ENCODE measurements at regions not wholly inside any gene's neighbourhood (a gene's known extent, or its start where the extent isn't known, plus 50 kb on each side); places are given as distances from the start of the nearest gene placed in this dataset.
"Not testable (repeated sequence)": the region's sequence is repeated elsewhere in the genome, so short reads cannot be mapped to it uniquely, and the experiment has no call there.

DNA sequence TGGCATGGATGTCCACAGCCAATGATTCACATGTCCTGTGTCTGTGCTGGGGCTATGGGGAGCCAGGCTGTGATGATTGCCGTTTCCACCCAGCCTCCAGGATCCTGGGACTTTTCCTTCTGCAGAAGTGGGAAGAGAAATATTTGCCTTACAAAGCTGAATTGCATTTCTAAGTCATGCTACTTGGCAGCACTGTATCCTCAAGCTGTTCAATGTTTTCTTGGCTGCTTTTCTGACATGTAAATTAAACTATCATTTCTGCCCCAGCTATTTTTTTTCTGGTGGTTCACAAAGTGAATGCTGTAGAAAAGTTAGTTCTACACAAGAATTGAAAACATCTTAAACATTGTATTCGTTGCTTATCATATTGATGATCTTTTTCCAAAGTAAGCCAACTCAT is 51.9 kb upstream of the TCERG1L start:
- H3K4me3 ChIP-seq (ENCODE audit: low read depth, low read length): no peak overlapping the region
- no peaks in the 10 kb centered on the region for H3K27me3 ChIP-seq (ENCODE audit: control insufficient read depth, insufficient read depth, low read length)
- DNase-seq (ENCODE audit: low read depth): no peak
- TF ChIP-seq, protein P1, sequence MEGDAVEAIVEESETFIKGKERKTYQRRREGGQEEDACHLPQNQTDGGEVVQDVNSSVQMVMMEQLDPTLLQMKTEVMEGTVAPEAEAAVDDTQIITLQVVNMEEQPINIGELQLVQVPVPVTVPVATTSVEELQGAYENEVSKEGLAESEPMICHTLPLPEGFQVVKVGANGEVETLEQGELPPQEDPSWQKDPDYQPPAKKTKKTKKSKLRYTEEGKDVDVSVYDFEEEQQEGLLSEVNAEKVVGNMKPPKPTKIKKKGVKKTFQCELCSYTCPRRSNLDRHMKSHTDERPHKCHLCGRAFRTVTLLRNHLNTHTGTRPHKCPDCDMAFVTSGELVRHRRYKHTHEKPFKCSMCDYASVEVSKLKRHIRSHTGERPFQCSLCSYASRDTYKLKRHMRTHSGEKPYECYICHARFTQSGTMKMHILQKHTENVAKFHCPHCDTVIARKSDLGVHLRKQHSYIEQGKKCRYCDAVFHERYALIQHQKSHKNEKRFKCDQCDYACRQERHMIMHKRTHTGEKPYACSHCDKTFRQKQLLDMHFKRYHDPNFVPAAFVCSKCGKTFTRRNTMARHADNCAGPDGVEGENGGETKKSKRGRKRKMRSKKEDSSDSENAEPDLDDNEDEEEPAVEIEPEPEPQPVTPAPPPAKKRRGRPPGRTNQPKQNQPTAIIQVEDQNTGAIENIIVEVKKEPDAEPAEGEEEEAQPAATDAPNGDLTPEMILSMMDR (IDR thresholded peaks at IDR 0.05; ENCODE audit: insufficient read depth, low read length, severe bottlenecking): no peak
- no peaks in the 10 kb centered on the region for H3K36me3 ChIP-seq (ENCODE audit: control insufficient read depth, insufficient read depth, low read length)
- FAIRE-seq: no peak

DNA sequence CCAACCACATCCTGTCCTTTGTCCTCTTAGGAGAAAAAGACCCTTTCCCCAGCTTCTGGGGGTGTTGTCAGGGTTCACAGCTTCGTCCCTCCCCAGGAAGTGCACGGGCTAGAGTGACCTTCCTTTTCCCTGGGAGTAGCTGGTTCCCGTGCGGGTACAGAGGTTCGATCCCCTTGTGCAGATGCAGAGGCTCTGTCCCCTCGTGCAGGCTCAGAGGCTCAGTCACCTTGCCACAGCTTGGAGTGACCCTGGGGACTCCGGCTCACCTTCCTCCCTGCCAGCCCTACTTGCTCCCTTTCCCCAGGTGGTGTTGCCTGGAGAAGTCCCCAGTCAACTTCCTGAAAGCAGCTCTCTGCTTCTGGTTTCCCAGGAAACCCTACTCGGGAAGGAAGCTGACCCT is 60.0 kb upstream of the TCERG1L start:
- TF ChIP-seq, protein P1 (IDR thresholded peaks at IDR 0.05; ENCODE audit: insufficient read depth, low read length, severe bottlenecking): no peak
- Histone ChIP-seq H3K4me3 (ENCODE audit: low read depth, low read length) (no peak overlapping the region), H3K27me3 (ENCODE audit: control insufficient read depth, insufficient read depth, low read length) (no peaks in the 10 kb centered on the region), H3K36me3 (ENCODE audit: control insufficient read depth, insufficient read depth, low read length) (no peaks in the 10 kb centered on the region)
- FAIRE-seq (no peak), DNase-seq (ENCODE audit: low read depth) (no peak)

DNA sequence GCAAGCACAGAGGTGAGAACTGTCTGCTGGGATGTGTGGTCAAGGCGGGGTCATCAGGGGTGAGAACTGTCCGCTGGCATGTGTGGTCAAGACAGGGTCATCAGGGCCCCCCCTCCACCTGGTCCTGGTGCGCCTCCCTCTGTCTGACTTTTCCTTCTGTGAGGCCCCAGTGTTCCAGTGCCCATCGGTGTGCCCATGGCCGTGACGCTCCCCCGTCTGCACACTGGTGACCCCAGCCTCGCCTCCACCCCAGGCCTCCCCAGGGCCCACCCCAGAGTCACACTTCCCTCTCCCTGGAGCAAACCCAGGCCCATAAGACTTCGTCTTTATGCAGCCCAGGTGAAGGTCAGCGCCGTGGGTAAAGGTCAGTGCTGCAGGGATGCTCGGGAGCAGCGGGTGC is 70.1 kb upstream of the TCERG1L start:
- H3K4me3 ChIP-seq (ENCODE audit: low read depth, low read length): no peak overlapping the region
- no peak for FAIRE-seq
- H3K27me3 ChIP-seq (ENCODE audit: control insufficient read depth, insufficient read depth, low read length): no peaks in the 10 kb centered on the region
- no peak for DNase-seq (ENCODE audit: low read depth)
- H3K36me3 ChIP-seq (ENCODE audit: control insufficient read depth, insufficient read depth, low read length): no peaks in the 10 kb centered on the region
- TF ChIP-seq, protein P1 (IDR thresholded peaks at IDR 0.05; ENCODE audit: insufficient read depth, low read length, severe bottlenecking): no peak

DNA sequence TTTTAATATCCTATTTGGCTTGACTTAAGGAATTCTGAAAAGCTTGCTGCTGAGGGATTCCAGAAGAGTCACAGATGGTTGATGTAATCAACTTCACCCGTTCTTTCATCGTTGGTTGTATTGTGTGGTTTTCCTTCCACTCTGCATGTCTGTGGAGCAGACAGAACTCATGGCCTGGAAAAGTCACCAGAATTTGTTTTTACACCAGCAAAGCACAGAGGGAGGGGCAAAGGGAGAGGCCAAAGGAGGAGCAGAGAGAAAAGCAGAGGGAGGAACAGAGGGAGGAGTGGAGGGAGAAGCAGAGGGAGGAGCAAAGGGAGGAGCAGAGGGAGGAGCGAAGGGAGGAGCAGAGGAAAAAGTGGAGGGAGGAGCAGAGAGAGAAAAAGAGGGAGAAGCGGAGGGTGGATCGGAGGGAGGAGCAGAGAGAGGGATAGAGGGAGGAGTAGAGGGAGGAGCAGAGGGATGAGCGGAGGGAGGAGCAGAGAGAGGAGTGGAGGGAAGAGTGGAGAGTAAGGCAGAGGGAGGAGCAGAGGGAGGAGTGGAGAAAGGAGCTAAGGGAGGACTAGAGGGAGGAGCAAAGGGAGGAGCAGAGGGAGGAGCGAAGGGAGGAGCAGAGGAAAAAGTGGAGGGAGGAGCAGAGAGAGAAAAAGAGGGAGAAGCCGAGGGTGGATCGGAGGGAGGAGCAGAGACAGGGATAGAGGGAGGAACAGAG is 73.8 kb upstream of the TCERG1L start:
- not testable (repeated sequence) for H3K27me3 ChIP-seq (ENCODE audit: control insufficient read depth, insufficient read depth, low read length); FAIRE-seq; H3K4me3 ChIP-seq (ENCODE audit: low read depth, low read length); H3K36me3 ChIP-seq (ENCODE audit: control insufficient read depth, insufficient read depth, low read length); DNase-seq (ENCODE audit: low read depth)

DNA sequence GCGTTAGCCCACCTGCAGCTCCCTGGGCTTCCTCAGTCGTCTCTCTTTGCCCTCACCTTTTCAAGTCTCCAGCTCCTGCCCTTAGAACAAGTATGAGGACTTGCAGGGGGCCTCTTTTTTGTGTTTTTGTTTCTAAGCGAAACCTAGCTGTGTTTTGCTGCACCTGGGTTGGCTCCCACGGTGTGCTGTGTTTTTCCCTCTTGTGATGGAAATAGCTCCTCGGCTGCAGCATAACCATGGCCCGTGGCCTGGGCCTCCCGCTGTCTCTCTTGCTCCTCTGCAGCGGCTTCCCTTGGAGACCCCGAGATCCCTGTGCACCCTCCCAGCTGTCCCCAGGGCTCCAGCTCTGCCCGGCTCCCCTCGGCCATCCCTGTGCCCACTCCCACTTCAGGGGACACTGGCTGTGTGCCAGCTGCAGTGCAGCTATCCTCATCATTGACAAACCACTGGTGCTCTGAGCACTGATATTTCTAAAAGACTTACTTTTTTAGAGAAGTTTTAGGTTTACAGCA is 75.6 kb upstream of the TCERG1L start:
- FAIRE-seq: no peak
- Histone ChIP-seq H3K36me3 (ENCODE audit: control insufficient read depth, insufficient read depth, low read length) (no peaks in the 10 kb centered on the region), H3K27me3 (ENCODE audit: control insufficient read depth, insufficient read depth, low read length) (no peaks in the 10 kb centered on the region), H3K4me3 (ENCODE audit: low read depth, low read length) (no peak overlapping the region)
- TF ChIP-seq, protein P1 (IDR thresholded peaks at IDR 0.05; ENCODE audit: insufficient read depth, low read length, severe bottlenecking): no peak
- no peak for DNase-seq (ENCODE audit: low read depth)

DNA sequence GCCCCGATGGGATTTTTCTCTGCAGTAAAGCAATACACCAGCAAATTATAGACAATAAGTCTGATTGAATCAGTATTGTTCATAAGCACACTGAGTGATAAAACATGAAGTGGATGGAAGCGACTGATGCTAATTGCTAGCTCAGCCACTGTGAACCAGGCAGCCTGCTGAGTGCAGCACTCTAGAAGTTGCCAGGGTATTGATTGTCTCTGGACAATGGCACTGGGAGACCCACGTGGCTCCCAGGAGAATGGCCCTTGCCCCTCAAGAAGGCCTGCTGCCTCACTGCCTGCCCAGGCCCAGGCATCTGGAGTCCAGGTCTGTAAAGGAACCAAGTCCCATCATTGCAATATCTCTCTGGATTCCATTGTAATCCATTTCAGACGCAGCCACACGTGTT is 80.4 kb upstream of the TCERG1L start:
- H3K27me3 ChIP-seq (ENCODE audit: control insufficient read depth, insufficient read depth, low read length): no peaks in the 10 kb centered on the region
- no peak for DNase-seq (ENCODE audit: low read depth)
- no peak overlapping the region for H3K4me3 ChIP-seq (ENCODE audit: low read depth, low read length)
- no peaks in the 10 kb centered on the region for H3K36me3 ChIP-seq (ENCODE audit: control insufficient read depth, insufficient read depth, low read length)
- FAIRE-seq: no peak
- TF ChIP-seq, protein P1 (IDR thresholded peaks at IDR 0.05; ENCODE audit: insufficient read depth, low read length, severe bottlenecking): no peak

All from bronchial epithelial cell (primary cell).